GM06990 (cell line): ENCODE measurements at regions not wholly inside any gene's neighbourhood (a gene's known extent, or its start where the extent isn't known, plus 50 kb on each side); places are given as distances from the start of the nearest gene placed in this dataset.

Experiments
- DNase-seq: peaks from one replicate; pipeline ENCODE4 v3.0.0-alpha.2; 2011; ENCODE audit not compliant: insufficient read length; ENCODE audit errors: extremely low read depth
- H3K27me3 ChIP-seq: replicated peaks from 2 replicates; pipeline ENCODE4 v1.6.0; 2011; ENCODE audit warnings: low read length; ENCODE audit not compliant: control insufficient read depth, insufficient read depth
- H3K36me3 ChIP-seq: 2 replicates; pipeline ENCODE4 v1.5.1; 2011; ENCODE audit warnings: low read length; ENCODE audit not compliant: control insufficient read depth, insufficient read depth
- H3K4me3 ChIP-seq: replicated peaks from 2 replicates; pipeline ENCODE4 v1.5.1; 2011; ENCODE audit warnings: low read depth, mild to moderate bottlenecking, control low read depth, low read length
- TF ChIP-seq, protein P1 (sequence below): IDR thresholded peaks from 2 replicates; pipeline ENCODE4 v1.5.1; 2011; ENCODE audit warnings: low read length, control low read depth, mild to moderate bottlenecking, inconsistent platforms; ENCODE audit not compliant: insufficient read depth, poor library complexity, severe bottlenecking

GRCh38 chr6:105748737-105749161 lies 337.4 kb upstream of the PRDM1 start:
- no peak overlapping the region for H3K4me3 ChIP-seq
- no peaks in the 10 kb centered on the region for H3K27me3 ChIP-seq
- DNase-seq: no peak
- TF ChIP-seq, protein P1, sequence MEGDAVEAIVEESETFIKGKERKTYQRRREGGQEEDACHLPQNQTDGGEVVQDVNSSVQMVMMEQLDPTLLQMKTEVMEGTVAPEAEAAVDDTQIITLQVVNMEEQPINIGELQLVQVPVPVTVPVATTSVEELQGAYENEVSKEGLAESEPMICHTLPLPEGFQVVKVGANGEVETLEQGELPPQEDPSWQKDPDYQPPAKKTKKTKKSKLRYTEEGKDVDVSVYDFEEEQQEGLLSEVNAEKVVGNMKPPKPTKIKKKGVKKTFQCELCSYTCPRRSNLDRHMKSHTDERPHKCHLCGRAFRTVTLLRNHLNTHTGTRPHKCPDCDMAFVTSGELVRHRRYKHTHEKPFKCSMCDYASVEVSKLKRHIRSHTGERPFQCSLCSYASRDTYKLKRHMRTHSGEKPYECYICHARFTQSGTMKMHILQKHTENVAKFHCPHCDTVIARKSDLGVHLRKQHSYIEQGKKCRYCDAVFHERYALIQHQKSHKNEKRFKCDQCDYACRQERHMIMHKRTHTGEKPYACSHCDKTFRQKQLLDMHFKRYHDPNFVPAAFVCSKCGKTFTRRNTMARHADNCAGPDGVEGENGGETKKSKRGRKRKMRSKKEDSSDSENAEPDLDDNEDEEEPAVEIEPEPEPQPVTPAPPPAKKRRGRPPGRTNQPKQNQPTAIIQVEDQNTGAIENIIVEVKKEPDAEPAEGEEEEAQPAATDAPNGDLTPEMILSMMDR: no peak
- no peaks in the 10 kb centered on the region for H3K36me3 ChIP-seq

DNA sequence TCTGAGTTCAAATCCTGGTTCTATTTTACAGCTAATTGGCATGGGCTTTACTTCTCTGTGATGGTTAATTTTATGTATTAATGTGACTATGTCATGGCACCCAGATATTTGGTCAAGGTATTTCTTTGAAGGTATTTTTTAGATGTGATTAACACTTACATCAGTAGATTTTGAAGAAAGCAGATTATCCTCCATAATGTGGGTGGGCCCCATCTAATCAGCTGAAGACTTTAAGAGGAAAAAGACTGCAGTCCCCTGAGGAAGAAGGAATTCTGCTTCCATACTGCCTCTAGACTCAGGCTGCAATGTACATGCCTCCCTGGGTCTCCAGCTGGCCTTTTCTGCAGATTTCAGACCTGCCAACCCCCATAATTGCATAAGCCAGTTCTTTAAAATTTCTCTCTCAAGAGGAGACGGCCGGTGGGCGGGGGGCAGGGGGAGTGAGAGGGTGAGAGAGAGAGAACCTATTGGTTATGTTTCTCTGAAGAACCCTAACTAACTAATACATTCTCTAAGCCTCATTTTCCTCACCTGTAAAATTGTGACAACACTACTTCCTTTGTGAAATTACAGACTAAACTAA lies 338.2 kb upstream of the PRDM1 start:
- no peak for DNase-seq
- Histone ChIP-seq H3K36me3 (no peaks in the 10 kb centered on the region), H3K27me3 (no peaks in the 10 kb centered on the region), H3K4me3 (no peak overlapping the region)
- TF ChIP-seq, protein P1: no peak

GRCh38 chr6:105746509-105746908 lies 339.6 kb upstream of the PRDM1 start:
- TF ChIP-seq, protein P1: no peak
- DNase-seq: peak; percentile 22
- no peaks in the 10 kb centered on the region for H3K27me3 ChIP-seq
- H3K36me3 ChIP-seq: no peaks in the 10 kb centered on the region
- no peak overlapping the region for H3K4me3 ChIP-seq

DNA sequence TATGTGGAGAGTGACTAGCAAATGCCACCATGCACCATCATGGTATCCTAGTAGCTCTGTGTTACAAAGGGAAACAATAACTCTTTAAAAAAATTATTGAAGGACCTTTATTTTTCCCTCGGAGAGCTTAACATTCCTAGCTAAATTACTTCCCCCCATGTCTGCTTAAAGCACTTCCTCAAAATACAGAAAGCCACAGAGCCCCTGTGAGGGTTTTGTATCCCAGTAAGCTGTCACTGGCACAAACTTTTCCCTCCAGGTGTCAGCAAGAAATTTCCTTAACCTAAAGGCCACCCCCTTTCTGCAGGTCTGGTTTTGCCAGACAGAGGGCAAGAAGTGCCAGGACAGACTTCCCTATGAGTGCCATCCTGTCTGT lies 340.0 kb upstream of the PRDM1 start:
- no peaks in the 10 kb centered on the region for H3K27me3 ChIP-seq
- TF ChIP-seq, protein P1: no peak
- H3K4me3 ChIP-seq: no peak overlapping the region
- no peaks in the 10 kb centered on the region for H3K36me3 ChIP-seq
- no peak for DNase-seq

DNA sequence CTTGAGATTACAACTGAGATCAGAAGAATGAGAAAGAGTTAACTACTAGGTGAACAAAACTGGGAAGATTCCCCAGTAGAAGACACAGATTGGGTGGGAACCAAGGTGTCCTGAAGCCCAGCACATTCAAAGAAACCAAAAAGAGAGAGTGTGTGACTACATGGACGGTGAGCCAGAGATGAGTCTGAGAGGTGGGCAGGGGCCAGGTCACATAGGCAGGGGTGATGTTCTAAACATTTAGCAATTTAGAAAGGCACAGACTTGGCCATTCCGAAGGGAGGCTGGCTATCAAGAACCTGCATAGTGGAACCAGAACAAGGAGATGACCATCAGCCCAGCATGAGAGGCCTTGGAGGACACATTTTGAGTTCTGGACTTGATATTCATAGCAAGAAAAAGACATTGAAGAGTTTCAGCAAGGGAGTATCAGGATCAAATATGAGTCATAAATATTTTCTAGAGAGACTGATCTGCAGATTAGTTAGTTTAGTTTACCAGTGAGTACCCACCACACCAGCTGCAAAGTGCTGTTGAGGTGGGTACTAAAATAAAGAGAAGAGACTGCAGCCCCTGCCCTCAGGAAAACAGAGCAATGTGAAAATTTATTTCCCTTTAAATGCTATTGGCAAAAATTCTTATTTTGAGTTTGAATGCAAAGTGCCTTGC lies 340.5 kb upstream of the PRDM1 start:
- no peak for DNase-seq
- TF ChIP-seq, protein P1: no peak
- H3K36me3 ChIP-seq: no peaks in the 10 kb centered on the region
- no peaks in the 10 kb centered on the region for H3K27me3 ChIP-seq
- no peak overlapping the region for H3K4me3 ChIP-seq
